GM21360 (cell line): ENCODE measurements at regions not wholly inside any gene's neighbourhood (a gene's known extent, or its start where the extent isn't known, plus 50 kb on each side); places are given as distances from the start of the nearest gene placed in this dataset.

Experiments used
- ATAC-seq: cut with Tn5 transposase; IDR thresholded peaks from one replicate; pipeline ENCODE4 v1.9.1; 2021; ENCODE audit warnings: mild to moderate bottlenecking, moderate library complexity; ENCODE audit not compliant: unreplicated experiment

DNA sequence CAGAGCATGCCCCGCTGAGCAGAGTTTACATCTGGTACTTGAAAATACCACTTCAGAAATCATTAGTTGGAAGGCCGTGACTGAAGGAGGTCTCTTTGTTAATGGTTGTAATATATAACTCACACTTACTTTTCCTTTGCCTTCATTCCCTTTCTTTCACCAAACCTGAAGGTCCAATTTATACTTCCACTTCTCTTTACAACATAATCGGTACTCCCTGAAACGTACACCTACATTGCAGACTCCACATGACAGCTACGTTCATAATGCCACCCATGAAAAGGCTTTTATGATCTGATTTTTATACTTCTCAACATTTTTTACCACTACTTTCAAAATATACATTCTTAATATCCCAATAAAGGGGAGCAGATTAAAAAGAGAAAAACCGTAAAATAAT lies 298.7 kb downstream of the C4orf33 start:
- no peak for ATAC-seq

DNA sequence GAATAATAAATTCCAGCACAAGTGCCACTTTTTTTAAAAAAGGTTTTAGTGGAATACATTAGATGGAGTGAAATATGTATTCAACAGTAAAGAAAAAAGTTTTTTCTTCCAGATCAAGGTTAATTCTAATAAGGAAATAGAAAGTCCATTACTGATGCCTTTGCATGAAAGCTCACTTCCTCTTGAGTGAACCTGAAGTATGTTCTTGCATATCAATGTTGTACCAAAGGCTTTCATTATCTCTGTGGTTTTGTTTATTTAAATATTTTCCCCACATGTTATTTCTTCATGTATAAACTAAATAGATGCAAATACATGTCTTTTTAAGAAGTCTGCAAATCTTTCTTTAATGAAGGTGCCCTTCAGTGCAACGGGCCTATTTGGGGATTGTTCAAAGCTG lies 307.9 kb downstream of the C4orf33 start:
- no peak for ATAC-seq

DNA sequence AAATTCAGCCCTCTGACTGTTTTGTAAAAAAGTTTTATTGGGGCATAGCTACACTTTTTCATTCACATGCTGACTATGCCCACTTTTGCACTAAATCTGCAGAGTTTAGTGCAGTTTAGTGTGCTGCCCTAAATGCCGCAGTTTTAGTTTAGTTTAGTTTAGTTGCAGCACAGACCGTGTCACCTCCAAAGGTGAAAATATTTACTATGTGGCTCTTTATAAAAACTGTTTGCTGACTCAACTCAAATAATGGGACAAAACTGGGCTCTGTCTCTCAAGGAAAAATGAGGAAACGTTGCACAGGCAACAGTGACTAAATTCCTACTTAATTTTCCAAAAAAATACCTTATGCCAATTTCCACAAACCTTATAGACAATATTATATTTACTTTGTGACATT lies 314.2 kb downstream of the C4orf33 start:
- ATAC-seq: no peak

DNA sequence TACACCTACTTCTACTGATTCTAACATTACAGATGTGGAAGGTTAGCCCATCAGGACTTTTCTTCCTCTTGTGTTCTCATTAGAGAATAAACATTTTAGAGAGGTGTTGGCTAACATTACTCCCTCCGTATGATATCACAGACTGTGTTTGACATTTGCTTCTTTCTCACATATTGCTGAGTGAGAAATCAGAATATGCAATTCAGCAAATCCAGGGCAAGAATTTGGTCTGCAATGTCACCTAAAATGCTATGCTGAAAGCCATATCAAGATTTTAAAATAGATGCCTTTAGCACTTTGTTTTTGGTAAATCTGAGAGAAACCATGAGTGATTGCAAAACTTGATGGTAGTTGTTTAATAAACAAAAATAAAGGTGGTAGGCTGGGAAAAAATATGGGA lies 319.1 kb downstream of the C4orf33 start:
- ATAC-seq: no peak

DNA sequence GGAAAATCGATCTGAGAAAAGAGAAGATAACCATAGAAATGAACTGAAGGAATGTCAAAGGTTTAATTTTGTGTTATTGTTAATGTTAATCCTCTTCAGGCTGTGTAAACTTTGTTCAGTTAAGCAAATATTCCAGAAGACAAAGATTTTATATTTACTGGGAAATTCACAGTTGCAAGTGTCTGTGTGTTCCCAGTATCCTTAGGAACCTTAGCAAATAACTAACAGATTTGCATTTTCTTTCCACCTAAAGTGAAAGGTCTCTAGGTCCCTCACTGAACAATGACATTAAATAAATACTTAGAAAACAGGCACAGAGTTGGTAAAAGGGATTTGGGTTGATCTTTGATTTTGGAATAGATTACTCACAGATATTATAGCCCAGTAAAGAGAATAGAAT lies 324.7 kb downstream of the C4orf33 start:
- no peak for ATAC-seq

DNA sequence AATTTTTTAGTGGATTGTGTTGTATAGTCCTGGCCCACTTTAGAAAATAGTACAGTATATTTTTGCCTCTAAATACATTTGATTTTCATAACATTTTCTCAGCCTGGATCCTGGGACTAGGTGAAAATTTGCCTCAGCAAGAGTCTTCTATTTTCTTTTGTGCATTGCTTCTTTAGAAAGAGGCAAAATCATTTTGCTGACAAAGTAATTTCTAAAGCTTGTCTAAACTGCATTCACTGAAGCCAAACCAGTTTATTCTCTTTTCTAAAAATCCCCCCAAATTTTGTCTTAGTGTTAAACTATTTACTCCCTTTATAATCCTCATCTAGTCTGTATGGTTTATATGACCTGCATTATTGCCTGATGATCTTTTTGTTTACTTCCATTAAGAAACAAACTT lies 326.3 kb downstream of the C4orf33 start:
- no peak for ATAC-seq

DNA sequence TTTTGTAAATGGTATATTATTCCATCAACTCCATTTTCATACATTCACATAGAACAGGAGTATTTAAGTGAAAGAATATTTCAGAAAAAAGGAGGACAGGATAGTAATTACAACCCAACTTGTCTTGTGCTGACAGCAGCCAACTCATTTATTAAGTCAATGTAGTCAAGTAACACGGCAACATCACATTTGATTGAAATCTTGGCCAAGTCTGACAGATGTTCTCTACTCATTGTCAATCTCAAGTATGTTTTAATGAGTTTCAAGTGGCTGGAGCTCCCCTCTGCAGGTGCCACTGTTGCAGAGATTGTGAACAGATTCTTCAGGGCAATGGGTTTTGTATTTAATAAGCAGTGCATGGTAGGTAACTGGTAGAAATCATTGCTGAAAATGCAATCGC lies 332.5 kb downstream of the C4orf33 start:
- ATAC-seq: no peak

DNA sequence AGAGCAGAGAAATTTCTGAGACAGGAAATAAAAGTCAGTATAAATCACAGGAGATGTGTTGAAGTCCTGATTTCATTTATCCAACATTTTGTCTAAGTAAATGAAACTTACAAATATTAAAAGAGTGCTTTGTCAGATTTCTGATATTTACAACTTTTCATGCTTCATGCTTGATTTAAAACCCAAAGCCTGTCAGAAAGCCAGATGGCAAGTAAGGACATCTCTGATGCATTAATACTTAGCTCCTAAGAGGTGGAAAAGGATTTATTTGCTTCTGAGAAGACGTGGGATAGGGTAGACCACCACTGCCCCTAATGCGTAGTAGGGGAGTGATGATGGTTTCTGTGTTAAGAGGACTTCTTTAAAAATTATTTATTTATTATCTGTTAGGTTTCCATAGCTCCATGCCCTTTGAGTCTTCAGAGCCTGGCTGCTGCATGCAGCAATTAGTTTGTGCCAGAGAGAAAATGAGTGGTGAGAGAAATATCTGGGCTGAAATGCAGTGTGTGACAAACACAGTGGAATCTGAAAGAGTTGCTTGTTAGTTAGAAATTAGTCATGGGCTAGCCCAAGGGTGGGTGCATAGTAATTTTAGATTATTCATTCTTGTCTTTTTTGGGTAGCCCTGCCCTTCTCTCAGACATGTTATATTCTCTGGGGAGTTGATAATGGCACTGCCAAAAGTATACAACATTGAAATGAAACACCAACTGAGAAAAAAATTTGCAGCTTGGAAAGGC lies 333.8 kb downstream of the C4orf33 start:
- no peak for ATAC-seq

DNA sequence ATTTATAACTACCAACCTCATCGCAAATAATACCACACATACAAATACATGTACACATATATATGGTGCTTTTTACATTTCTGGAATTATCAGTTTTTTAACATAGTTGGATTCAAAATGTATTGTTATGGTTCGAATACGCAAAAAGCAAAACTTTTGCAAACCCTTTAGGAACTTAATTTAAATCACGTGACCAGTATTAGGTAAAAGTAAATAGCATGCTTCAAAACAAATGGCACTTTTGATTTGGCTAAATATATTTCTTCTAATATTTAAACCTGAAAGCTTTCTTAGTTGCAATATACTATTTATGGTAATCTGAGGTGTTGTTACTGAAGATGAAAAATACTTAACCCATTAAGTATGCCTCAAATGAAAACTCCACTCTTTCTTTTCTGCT lies 341.4 kb downstream of the C4orf33 start:
- no peak for ATAC-seq

DNA sequence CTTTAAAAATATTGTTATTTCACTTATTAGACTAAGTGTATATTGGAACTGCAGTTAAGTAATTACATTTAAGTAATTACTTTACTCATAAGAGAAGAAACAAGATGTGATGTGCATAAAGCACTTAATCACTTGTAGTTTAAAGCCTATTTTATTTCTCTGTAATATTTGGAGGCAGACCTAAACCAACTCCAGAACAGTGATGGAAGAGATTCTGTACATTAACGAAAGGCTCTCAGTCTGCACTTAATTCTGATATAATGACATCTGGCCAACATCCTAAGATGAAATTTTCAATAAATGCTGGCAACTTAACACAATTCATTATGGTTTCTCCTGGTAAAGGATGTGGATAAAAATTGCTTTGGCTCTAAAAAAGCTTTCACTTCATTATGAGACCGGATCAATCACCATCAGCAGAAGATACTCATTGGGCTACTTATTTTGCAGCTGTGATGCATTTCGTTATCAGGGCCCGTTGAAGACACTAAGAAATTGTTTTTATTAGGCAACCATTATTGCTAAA lies 342.6 kb downstream of the C4orf33 start:
- no peak for ATAC-seq

DNA sequence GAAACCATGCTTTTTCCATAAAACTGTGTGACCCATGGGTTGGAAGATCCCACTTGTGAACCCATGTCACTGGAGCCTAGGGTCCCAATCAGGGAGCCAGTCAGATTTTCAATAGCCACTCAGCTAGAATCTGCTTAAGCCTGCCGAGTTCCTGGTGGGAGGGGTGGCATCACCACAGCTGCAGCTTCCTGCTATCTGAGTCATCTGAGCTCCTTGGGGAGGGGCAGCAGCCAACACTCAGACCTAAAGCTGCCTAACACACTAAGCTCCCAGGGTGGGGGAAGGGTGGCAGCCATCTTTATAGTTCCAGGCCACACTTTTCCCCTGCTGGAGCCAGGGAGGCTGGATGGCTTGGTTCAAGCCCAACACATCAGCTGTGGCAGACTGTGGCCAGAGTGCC lies 350.1 kb downstream of the C4orf33 start:
- no peak for ATAC-seq

DNA sequence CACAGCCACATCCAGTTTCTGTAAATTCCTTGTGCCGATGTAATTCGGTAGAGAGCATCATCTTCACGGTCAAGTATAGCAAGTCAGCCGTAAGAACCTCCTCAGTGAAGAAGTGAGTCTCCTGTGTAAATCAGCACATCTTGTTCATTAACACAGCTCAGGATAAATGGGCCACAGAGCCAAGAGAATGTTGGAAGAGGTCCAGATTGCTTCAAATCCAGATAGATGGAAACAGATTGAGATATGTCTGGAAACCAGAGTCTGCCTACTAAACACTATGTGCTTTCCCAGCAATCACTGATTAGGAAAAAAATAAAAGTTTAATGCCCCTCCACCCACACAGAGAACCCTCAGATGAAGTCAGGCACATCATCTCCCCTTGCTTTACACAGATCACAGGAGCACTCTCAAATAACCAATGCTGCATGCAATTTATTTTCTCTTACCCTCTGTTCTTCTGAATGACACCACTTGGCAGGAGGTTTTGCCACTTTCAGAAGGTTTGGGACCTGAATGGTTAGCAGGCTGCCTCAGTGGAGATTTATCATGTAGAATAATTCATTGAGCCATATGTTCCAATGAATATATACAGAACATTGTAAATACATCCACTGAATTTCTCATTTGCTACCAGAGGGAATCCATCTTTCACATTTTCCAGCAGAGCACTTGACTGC lies 357.7 kb downstream of the C4orf33 start:
- no peak for ATAC-seq

DNA sequence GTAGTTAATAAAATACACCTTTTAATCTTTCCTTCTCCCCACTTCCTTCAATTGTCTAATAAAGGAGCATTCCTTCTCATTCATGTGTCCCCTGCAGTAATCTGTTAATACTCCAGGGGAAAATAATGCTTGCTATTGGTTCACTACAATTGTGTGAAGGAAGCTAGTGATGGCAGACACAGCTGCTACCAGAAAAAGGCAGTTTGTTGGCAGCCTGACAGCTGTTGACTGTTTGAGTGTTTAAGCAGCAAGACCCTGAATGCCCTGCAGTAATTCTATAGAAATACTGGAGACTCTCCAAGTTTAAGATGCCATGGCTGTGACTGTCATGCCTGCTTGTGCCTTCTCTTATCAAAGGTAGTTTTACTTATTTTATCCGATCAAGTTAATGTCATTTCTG lies 359.5 kb downstream of the C4orf33 start:
- no peak for ATAC-seq

DNA sequence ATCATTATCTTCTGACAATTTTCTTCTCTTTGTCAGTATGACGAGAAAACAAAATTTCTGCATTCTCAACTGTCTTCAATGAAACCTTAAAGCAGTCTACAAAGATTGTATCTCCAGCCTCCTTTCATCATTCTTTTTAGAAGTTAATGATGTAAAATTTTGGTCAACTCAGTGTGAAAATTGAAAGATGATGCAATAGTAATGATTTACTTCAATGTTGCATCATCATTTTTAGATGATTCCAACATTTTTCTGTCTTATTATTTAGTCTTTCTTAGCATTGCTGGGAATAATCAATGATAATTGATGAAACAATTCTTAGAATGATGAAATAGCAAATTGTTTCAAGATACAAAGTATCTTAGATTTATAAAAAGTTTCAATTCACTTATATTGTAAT lies 372.7 kb downstream of the C4orf33 start:
- ATAC-seq: no peak

DNA sequence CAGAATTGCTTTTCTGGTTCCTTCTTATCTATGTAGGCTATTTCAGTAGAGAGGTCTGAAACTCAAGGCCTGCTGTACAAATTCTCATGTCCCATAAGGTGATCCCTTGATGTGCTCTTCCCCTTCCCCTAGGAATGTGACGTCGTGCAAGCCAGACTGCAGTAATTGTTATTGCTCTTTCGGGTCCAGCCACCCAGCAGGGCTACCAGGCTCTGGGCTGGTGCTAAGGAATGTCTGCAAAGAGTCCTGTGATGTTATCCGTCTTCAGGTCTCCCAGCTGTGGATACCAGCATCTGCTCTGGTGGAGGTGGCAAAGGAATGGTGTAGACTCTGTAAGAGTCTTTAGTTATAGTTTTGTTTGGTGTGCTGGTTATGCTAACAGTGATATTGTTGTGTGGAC lies 378.7 kb downstream of the C4orf33 start:
- no peak for ATAC-seq

DNA sequence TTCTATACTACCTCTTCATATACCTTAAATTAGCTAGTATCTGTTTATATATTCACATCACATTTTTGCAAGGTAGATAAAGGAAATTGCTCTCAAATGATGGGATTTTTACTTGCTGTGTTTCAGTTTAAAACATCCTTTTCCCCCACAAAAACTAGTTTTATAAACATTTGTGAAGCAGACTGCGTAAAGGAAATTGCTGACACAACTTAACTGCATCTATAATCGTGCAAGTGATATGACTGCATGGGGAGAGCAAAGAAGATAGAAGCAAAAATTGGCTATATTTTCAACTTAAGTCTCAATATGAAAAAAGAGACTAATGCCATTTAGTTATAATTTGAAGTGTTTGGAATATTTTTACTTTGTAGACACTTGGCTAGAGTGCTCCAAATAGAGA lies 385.2 kb downstream of the C4orf33 start:
- no peak for ATAC-seq

DNA sequence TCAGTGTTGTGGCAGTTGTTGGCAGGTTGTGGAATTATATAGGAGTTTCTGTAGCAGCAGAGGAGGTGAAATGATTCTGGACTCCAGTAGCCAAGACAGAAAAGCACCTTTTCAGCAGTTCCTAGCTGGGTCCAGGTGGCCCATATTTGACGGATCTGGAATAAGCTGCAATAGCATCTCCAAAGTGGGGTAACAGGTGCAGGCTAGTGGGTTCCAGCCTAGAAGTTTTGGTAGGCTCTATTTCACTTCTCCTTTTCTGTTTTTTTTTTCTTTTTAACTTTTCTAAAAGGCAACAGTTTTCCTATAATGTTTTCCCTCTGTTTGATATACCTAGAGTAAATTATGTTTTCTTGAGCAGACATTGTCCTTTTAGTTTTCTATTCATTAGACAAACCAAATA lies 392.5 kb downstream of the C4orf33 start:
- ATAC-seq: no peak

DNA sequence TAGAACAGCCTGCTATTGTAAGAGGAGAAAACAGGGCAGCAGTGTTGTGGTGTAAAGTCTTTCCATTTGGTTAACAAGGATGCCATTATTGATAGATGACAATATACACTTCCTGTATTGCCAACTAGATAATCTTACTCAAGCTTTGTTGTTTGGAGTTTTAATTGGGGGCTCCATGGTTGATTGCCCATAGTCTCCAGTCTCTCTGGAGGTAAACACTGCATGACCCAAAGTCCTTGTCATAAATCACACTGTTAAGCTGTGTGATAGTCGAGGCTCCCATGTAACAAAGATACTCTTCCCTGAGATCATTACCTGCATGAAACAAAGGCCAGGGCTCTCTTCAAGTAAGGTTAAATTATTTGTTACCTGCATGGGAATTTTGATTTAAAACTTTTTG lies 394.6 kb downstream of the C4orf33 start:
- no peak for ATAC-seq

DNA sequence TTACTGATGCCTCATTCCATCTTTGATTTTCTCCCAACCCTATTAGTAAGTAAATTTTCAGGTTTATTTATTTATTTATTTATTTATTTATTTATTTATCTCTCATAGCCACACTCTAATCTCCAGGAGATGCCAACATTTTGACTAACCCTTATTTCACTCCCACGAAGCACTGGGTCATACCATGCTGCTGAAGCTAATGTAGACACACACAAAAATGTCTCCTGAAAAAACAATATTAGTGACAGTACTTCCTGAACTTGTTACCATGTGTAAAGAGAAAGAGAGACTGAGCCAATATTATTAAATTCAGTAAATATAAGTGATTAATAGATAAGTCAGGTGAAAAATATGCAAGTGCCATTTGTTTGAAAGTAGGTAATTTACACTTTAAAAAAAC lies 402.7 kb downstream of the C4orf33 start:
- no peak for ATAC-seq

DNA sequence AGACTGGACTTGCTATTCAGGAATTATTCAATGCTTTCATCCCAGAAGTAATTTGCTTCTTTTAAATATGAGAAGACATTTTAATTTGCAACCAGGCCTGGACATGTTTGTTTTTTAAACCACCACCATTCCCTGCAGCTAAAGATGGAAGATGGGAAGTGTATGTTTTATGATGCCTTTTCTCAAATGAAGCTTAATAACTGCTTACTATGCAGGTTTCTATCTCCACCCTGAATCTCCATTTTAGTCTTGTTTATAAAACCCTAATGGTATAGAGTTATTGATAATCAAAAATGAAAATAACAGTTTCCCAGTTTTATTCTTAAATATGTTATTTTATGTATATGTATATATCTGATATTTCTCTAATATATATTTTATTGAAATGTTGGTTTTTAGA lies 418.9 kb downstream of the C4orf33 start:
- no peak for ATAC-seq

DNA sequence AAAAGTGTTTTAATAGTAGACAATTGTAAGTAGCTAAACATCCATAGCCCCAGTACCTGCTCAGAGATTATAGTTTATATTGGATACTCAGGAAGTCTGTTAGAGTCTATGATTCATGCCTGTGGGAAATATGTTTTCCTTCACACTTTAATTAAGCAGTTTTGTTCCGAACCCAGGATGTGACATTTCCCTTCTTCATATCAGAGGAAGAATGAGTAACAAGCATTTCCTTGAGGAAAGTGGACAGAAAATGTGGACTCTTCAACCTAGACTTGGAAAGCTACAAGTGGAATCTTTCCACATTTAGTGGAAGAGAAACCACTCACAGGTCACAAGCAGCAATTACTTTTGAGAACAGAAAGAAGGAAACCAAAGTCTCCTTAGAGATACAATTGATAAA lies 419.4 kb downstream of the C4orf33 start:
- no peak for ATAC-seq

DNA sequence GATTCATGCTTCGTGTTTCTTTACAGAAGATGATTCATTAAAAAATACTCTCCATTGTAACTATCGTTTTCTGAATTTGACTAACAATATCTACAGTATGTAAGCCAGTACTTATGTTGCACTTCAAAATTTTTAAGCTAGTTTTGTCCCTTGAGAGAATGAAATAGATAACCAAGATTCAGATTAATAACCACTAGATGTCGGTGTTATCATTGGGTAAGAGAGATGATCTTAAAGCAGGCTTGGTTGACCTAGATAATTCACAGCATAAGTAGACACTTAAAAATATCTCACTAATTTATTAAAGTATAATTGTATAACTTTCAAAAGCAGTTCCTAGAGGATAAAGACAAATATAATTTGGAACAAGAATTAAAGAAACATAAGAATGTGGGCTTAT lies 430.9 kb downstream of the C4orf33 start:
- no peak for ATAC-seq

DNA sequence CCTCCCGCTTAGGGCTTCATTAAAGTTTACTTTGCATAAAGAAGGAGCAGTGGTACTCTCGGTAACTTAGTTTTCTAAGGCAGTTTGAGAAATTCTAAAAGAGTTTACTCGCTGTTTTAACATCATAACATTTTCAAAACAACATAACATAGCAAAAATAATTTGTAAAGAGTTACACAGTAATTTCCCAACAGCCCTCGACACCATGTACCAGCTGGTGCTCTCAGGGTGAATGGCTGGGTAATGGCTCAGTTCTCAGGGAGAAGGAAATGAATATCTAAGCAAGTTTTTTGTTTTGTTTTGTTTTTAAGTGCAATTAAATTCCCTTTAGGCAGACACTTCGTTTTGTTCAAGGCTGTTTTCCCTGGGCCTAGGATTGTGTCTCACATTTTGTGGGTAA lies 435.3 kb downstream of the C4orf33 start:
- no peak for ATAC-seq
